A673 (cell line): ENCODE measurements at regions not wholly inside any gene's neighbourhood (a gene's known extent, or its start where the extent isn't known, plus 50 kb on each side); places are given as distances from the start of the nearest gene placed in this dataset.

Source experiments
- EZH2 ChIP-seq: fragments of 200-600 bp; sonication (generic); IDR thresholded peaks from 2 replicates; pipeline ENCODE4 v1.6.1; 2017; ENCODE audit warnings: borderline replicate concordance, low read depth, mild to moderate bottlenecking, mixed read lengths, antibody characterized with exemption, low read length; ENCODE audit not compliant: poor library complexity, severe bottlenecking
- TF ChIP-seq, protein P1 (sequence below): fragments of 300-800, 200-600 bp; sonication (generic); conservative IDR thresholded peaks from 2 replicates; pipeline ENCODE4 v1.5.1; 2017; ENCODE audit warnings: low read depth, mild to moderate bottlenecking, antibody characterized with exemption, low read length, moderate library complexity, mixed read lengths

DNA sequence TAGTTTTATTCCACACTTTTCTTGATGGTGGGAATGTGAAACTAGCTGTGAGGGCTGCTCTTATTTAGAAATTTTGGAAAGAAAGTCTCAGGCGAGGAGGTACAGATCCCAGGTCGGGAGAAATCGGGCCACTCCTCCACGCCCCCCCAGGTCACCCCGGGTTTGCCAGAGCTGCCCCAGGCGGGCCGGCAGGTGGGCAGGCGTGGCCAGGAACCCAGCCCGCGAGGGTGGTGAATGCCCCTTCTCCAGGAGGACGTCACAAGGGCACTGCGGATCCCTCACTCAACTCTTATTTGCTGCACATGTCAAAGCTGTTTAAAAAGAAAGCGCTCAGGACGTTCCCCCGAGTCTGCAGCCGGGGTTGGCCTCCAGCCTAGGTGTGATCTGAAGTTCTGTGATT is 60.5 kb upstream of the SLCO4A1 start:
- TF ChIP-seq, protein P1, sequence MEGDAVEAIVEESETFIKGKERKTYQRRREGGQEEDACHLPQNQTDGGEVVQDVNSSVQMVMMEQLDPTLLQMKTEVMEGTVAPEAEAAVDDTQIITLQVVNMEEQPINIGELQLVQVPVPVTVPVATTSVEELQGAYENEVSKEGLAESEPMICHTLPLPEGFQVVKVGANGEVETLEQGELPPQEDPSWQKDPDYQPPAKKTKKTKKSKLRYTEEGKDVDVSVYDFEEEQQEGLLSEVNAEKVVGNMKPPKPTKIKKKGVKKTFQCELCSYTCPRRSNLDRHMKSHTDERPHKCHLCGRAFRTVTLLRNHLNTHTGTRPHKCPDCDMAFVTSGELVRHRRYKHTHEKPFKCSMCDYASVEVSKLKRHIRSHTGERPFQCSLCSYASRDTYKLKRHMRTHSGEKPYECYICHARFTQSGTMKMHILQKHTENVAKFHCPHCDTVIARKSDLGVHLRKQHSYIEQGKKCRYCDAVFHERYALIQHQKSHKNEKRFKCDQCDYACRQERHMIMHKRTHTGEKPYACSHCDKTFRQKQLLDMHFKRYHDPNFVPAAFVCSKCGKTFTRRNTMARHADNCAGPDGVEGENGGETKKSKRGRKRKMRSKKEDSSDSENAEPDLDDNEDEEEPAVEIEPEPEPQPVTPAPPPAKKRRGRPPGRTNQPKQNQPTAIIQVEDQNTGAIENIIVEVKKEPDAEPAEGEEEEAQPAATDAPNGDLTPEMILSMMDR = no peak
- peak; percentile 79 for TF ChIP-seq EZH2
